Superior temporal gyrus (tissue), 1 donor: ENCODE measurements at regions not wholly inside any gene's neighbourhood (a gene's known extent, or its start where the extent isn't known, plus 50 kb on each side); places are given as distances from the start of the nearest gene placed in this dataset.

Source experiments
- DNase-seq: peaks from one replicate; pipeline ENCODE4 v3.0.0-alpha.2; 2016; ENCODE audit errors: extremely low spot score

GRCh38 chr12:95607642-95608041 is 56.4 kb upstream of the USP44 start:
- DNase-seq, result no peak

GRCh38 chr12:95605875-95606274 is 54.6 kb upstream of the USP44 start:
- no peak for DNase-seq

GRCh38 chr12:95605087-95605486 is 53.8 kb upstream of the USP44 start:
- no peak for DNase-seq

GRCh38 chr12:95603351-95604145 is 52.3 kb upstream of the USP44 start:
- no peak for DNase-seq

- DNase-seq, result peak; percentile 57
Measured at GRCh38 chr12:95601091-95601961, 50.0 kb upstream of the USP44 start.
